Transverse colon (tissue), 4 donors: ENCODE measurements at regions not wholly inside any gene's neighbourhood (a gene's known extent, or its start where the extent isn't known, plus 50 kb on each side); places are given as distances from the start of the nearest gene placed in this dataset.

ENCODE experiments used
- DNase-seq: peaks from one replicate; pipeline ENCODE4 v3.0.0-alpha.2; 2019
- H3K27ac ChIP-seq, 4 donors: fragments of 200-600 bp; sonication (generic); 2 replicates each; pipeline ENCODE4 v1.5.1; 2016 to 2018; ENCODE audit warnings: inconsistent platforms in 4 of 4
- H3K27me3 ChIP-seq: fragments of 200-600 bp; sonication (generic); 2 replicates; pipeline ENCODE4 v1.5.1; 2017; ENCODE audit warnings: inconsistent platforms
- H3K36me3 ChIP-seq, 4 donors: fragments of 200-600 bp; sonication (generic); 2 replicates each; pipeline ENCODE4 v1.5.1; 2017 to 2019; ENCODE audit warnings: inconsistent platforms in 4 of 4
- H3K4me1 ChIP-seq, 4 donors: fragments of 200-600 bp; sonication (generic); 2 replicates each; pipeline ENCODE4 v1.5.1; 2017 to 2020; ENCODE audit warnings: inconsistent platforms in 4 of 4
- H3K4me3 ChIP-seq, 4 donors: fragments of 200-600 bp; sonication (generic); 1 replicate in 1 of 4; 2 replicates in 3 of 4; pipeline versions ENCODE4 v1.5.1 to v1.6.1; 2017 to 2019; ENCODE audit warnings: inconsistent platforms in 4 of 4
- H3K9me3 ChIP-seq, 2 donors: fragments of 200-600 bp; sonication (generic); 2 replicates each; pipeline ENCODE4 v1.5.1; 2017 to 2019; ENCODE audit warnings: inconsistent platforms in 2 of 2
- EP300 ChIP-seq: sonication (generic); formaldehyde crosslinking; IDR thresholded peaks from one replicate; pipeline ENCODE4 v1.6.1; 2017; ENCODE audit warnings: antibody characterized with exemption, low read depth
- POLR2A ChIP-seq: fragments of 450-650 bp; IDR thresholded peaks from one replicate; pipeline ENCODE4 v1.6.1; 2016; ENCODE audit warnings: antibody characterized with exemption, mild to moderate bottlenecking, moderate library complexity
- POLR2AphosphoS5 ChIP-seq, 3 donors: sonication (generic); formaldehyde crosslinking; IDR thresholded peaks; one replicate each; pipeline ENCODE4 v1.6.1; 2016; ENCODE audit warnings: antibody characterized with exemption in 3 of 3
- WGBS, 2 donors: methylation state at CpG; one replicate each; pipeline ENCODE4 v1.1.5; 2018; ENCODE audit warnings: low coverage in 1 of 2; 5-methylcytosine and 5-hydroxymethylcytosine counted together
- in situ Hi-C, 4 donors: fragments of 200-750 bp; cut with MboI; loops; one replicate each; pipeline versions ENCODE4 v1.15.0 to v1.15.1; 2017; ENCODE audit warnings: low sequenced_read_pairs in 3 of 4, low pct_ligation_motif_present in 1 of 4, low pct_unique_long_range_greater_than_20kb in 1 of 4
- intact Hi-C: fragments of 100-400 bp; cut with DNase I; formaldehyde crosslinking; loops from one replicate; pipeline ENCODE4 v1.15.1; 2023; ENCODE audit warnings: low total_unique reads
- TF ChIP-seq, protein P1 (sequence below), 5 experiments: fragments of 200-600 bp in 3 of 5; fragments of 450-650 bp in 2 of 5; sonication (generic) in 3 of 5; IDR thresholded peaks; 1 replicate in 2 of 5; 2 replicates in 3 of 5; pipeline ENCODE4 v1.5.1; 2016 to 2017; ENCODE audit warnings: antibody characterized with exemption in 5 of 5, inconsistent platforms in 3 of 5, mild to moderate bottlenecking in 2 of 5, moderate library complexity in 1 of 5

DNA sequence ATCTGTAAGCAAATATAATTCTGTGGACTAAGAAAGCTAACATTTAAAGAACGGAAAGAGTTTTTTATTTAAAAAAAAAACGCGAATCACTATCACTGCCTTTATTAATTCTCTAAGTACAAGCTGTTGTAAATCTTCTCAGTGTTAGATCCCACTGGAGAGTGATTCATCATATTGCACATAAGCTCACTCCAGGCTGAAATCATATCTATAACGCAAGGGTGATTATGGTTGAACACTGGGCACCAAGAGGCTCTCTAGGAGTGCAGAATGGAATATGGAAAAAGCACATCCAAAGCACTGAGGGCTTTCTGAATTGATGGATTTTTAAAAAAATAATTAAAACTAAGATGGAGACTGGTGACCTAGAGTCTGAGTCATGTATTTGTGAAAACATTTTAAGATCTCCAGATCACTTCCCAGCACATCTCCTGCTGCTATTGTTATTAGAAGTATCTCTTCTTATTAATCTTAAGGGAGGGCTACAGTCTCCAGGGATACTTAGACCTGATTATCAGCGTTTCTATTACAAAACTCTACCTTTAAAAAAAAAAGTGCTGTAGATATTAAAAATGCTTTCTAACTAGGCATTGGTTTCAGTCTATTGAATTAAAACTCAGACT lies 1106.8 kb downstream of the AACS start:
- no peaks in the 10 kb centered on the region for H3K36me3 ChIP-seq
- no peaks in the 10 kb centered on the region for H3K9me3 ChIP-seq
- 56 to 72% methylated on average over 5 of the region's 5 CpGs for WGBS, 2 donors
- no peak overlapping the region for H3K27ac ChIP-seq
- no peak for DNase-seq
- intact Hi-C loops = no loop called here
- no peak for TF ChIP-seq EP300
- TF ChIP-seq, protein P1, sequence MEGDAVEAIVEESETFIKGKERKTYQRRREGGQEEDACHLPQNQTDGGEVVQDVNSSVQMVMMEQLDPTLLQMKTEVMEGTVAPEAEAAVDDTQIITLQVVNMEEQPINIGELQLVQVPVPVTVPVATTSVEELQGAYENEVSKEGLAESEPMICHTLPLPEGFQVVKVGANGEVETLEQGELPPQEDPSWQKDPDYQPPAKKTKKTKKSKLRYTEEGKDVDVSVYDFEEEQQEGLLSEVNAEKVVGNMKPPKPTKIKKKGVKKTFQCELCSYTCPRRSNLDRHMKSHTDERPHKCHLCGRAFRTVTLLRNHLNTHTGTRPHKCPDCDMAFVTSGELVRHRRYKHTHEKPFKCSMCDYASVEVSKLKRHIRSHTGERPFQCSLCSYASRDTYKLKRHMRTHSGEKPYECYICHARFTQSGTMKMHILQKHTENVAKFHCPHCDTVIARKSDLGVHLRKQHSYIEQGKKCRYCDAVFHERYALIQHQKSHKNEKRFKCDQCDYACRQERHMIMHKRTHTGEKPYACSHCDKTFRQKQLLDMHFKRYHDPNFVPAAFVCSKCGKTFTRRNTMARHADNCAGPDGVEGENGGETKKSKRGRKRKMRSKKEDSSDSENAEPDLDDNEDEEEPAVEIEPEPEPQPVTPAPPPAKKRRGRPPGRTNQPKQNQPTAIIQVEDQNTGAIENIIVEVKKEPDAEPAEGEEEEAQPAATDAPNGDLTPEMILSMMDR (IDR thresholded peaks at IDR 0.05) = no peak
- no peak for TF ChIP-seq POLR2A
- TF ChIP-seq POLR2AphosphoS5 (IDR thresholded peaks at IDR 0.05) = no peak
- H3K4me3 ChIP-seq = no peak overlapping the region
- H3K27me3 ChIP-seq = no peaks in the 10 kb centered on the region
- in situ Hi-C loops = no loop called here
- H3K4me1 ChIP-seq = no peaks in the 10 kb centered on the region

DNA sequence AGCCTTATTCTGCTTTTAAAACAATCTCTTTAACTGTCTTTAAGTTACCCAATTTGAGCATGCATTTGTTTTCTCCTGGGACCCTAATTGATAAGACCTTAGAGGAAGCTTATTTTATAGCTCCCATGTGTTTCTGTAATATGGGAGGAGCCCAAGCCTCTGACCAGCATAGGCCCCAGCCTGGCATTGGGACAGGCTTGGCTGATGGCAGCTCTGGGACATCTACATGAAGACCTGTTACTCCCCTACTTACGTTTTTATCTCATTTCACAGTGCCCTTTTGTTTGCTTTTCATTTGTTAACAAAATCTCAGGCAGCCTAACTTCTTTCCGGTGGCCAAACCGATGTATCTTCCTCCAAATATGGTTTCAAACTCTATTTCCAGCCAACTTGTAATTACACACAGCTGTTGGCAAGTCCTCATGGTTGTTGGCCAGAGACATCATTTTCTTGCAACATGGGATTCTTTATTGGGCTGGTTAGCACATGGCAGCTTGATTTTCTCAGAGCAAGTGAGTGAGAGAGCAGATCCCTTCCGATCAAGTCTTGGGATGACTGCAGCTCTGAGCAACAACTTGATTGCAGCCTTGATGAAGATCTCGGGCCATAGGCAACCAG lies 1117.5 kb downstream of the AACS start:
- no peak overlapping the region for H3K4me3 ChIP-seq
- in situ Hi-C loops (no loop called here), intact Hi-C loops (no loop called here)
- no peak for DNase-seq
- no peaks in the 10 kb centered on the region for H3K36me3 ChIP-seq
- 56 to 63% methylated on average over 2 to 5 of the region's 5 CpGs for WGBS, 2 donors
- H3K4me1 ChIP-seq = no peaks in the 10 kb centered on the region
- H3K27ac ChIP-seq = no peak overlapping the region
- TF ChIP-seq POLR2A (no peak), POLR2AphosphoS5 (IDR thresholded peaks at IDR 0.05) (no peak), EP300 (no peak)
- TF ChIP-seq, protein P1 (IDR thresholded peaks at IDR 0.05) = no peak
- no peaks in the 10 kb centered on the region for H3K9me3 ChIP-seq
- H3K27me3 ChIP-seq = no peaks in the 10 kb centered on the region

DNA sequence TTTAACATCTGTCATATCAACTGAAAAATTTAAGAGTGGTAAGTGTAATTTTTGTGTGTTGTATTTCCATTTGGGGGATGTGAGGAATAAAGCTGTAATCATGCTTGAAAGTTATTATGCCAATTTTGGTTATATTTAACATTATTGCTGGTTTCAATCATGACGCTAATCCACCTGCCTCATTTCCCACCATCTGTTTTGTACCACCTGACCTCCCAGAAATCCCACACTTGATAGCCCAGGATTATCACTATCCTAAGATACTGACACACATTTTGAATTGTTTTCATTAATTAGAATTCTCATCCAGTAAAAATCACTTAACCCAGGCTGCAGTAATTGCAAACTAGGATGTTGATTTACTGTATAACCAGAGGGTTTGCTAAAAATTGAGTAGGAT lies 1119.8 kb downstream of the AACS start:
- no peak for DNase-seq
- H3K4me3 ChIP-seq = no peak overlapping the region
- H3K4me1 ChIP-seq = no peaks in the 10 kb centered on the region
- no peaks in the 10 kb centered on the region for H3K9me3 ChIP-seq
- no peaks in the 10 kb centered on the region for H3K36me3 ChIP-seq
- 87 to 88% methylated on average over 1 of the region's 1 CpG for WGBS, 2 donors
- peaks cover under 1% of the 10 kb centered on the region for H3K27me3 ChIP-seq
- intact Hi-C loops = no loop called here
- TF ChIP-seq POLR2A (no peak), EP300 (no peak), POLR2AphosphoS5 (IDR thresholded peaks at IDR 0.05) (no peak)
- TF ChIP-seq, protein P1 (IDR thresholded peaks at IDR 0.05) = no peak
- in situ Hi-C loops = no loop called here
- H3K27ac ChIP-seq = no peak overlapping the region

DNA sequence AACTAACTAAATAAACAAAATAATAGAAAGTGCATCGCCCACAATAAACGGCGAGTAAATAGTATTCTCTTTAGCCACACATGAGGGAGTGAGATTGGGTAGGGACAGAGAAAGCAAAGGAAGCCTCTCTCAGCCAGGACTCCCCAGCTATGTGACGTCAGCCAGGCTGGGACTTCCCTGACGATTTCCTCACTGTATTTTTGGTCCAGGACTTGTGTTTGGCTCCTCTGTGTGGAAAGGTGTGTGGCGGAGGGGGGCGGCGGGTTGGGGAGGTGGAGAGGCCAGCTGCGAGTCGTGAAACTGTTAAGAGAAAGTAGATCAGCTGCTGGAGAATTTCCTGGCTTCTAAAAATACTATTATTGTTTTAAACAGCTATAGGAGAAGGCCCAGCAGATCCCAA lies 1124.6 kb downstream of the AACS start:
- no peak for DNase-seq
- 75 to 77% methylated on average over 4 to 10 of the region's 10 CpGs for WGBS, 2 donors

More for the DNA sequence above, 1124.6 kb downstream of the AACS start:
- no peaks in the 10 kb centered on the region for H3K9me3 ChIP-seq
- intact Hi-C loops = no loop called here
- peaks cover 0 to 4% (median 0%) of the 10 kb centered on the region in 4 donors for H3K4me1 ChIP-seq
- TF ChIP-seq, protein P1 (IDR thresholded peaks at IDR 0.05) = no peak
- TF ChIP-seq POLR2A (no peak), POLR2AphosphoS5 (IDR thresholded peaks at IDR 0.05) (no peak), EP300 (no peak)
- no peak overlapping the region for H3K27ac ChIP-seq
- no peaks in the 10 kb centered on the region for H3K36me3 ChIP-seq
- in situ Hi-C loops = no loop called here
- H3K4me3 ChIP-seq = no peak overlapping the region
- peaks cover 18% of the 10 kb centered on the region for H3K27me3 ChIP-seq
